H1 (cell line): ENCODE measurements at regions not wholly inside any gene's neighbourhood (a gene's known extent, or its start where the extent isn't known, plus 50 kb on each side); places are given as distances from the start of the nearest gene placed in this dataset.

Experiments used
- CTCF ChIA-PET: fragments of 300-600 bp; sonication (Branson Sonifier 250); formaldehyde crosslinking; loops from one replicate; lab custom pipeline; 2021; ENCODE audit not compliant: partially characterized antibody; lab: Charles Lee
- POLR2A ChIA-PET: fragments of 300-600 bp; sonication (Branson Sonifier 250); formaldehyde crosslinking; loops from one replicate; lab custom pipeline; 2021; ENCODE audit warnings: inconsistent platforms; ENCODE audit not compliant: partially characterized antibody; lab: Charles Lee
- DNase-seq, 2 experiments: peaks; one replicate each; pipeline versions ENCODE4 v3.0.0 to v3.0.0-alpha.2; 2010 to 2022; ENCODE audit warnings: low spot score in 2 of 2, low read depth in 1 of 2, mixed read lengths in 1 of 2
- FAIRE-seq: peaks from 2 replicates; lab custom pipeline; 2011; peaks lifted over from hg19 to GRCh38; lab: Jason Lieb, UNC
- H2AFZ ChIP-seq: 2 replicates; pipeline ENCODE4 v1.8.1; 2012; ENCODE audit warnings: low read length, inconsistent platforms
- H2AK5ac ChIP-seq: 2 replicates; pipeline ENCODE4 v1.6.1; 2013; ENCODE audit warnings: low read depth, low read length
- H2BK120ac ChIP-seq: replicated peaks from 2 replicates; pipeline ENCODE3; 2013; ENCODE audit warnings: low read depth, low read length, inconsistent platforms
- H2BK12ac ChIP-seq: 2 replicates; pipeline ENCODE4 v1.6.1; 2013; ENCODE audit warnings: low read depth, low read length
- H2BK15ac ChIP-seq: 2 replicates; pipeline ENCODE4 v1.6.1; 2013; ENCODE audit warnings: low read length
- H2BK20ac ChIP-seq: 2 replicates; pipeline ENCODE4 v1.6.1; 2013; ENCODE audit warnings: low read length
- H2BK5ac ChIP-seq: 2 replicates; pipeline ENCODE4 v1.6.1; 2013; ENCODE audit warnings: low read depth, low read length
- H3K14ac ChIP-seq: 2 replicates; pipeline ENCODE4 v1.6.1; 2013; ENCODE audit warnings: inconsistent platforms; ENCODE audit not compliant: insufficient read length
- H3K18ac ChIP-seq: 2 replicates; pipeline ENCODE4 v1.6.1; 2013; ENCODE audit warnings: low read length; ENCODE audit errors: extremely low read depth
- H3K23ac ChIP-seq: 2 replicates; pipeline ENCODE4 v1.6.1; 2013; ENCODE audit warnings: inconsistent platforms; ENCODE audit not compliant: insufficient read length
- H3K23me2 ChIP-seq: 2 replicates; pipeline ENCODE4 v1.6.1; 2013; ENCODE audit warnings: low read depth, low read length
- H3K27ac ChIP-seq: 2 replicates; pipeline ENCODE4 v1.6.1; 2011; ENCODE audit warnings: low read depth, low read length, inconsistent platforms
- H3K27me3 ChIP-seq, 4 experiments: replicated peaks in 1 of 4; 1 replicate in 1 of 4; 2 replicates in 3 of 4; pipeline versions ENCODE4 v1.6.1 to v1.8.1; 2011 to 2013; ENCODE audit warnings: low read length in 3 of 4, mild to moderate bottlenecking in 3 of 4, inconsistent platforms in 2 of 4, mixed read lengths in 2 of 4, moderate library complexity in 1 of 4; ENCODE audit not compliant: control insufficient read depth in 3 of 4, insufficient read depth in 3 of 4; ENCODE audit errors: extremely low read depth in 1 of 4
- H3K36me3 ChIP-seq, 4 experiments: 2 replicates each; pipeline versions ENCODE4 v1.6.1 to v1.8.1; 2011 to 2013; ENCODE audit warnings: mild to moderate bottlenecking in 4 of 4, low read length in 3 of 4, moderate library complexity in 2 of 4, control low read depth in 1 of 4, inconsistent platforms in 1 of 4; ENCODE audit not compliant: insufficient read depth in 4 of 4, control insufficient read depth in 2 of 4
- H3K4ac ChIP-seq: replicated peaks from 2 replicates; pipeline ENCODE3; 2013; ENCODE audit warnings: low read length, low read depth, mixed read lengths, inconsistent platforms; ENCODE audit not compliant: insufficient read length
- H3K4me1 ChIP-seq, 4 experiments: replicated peaks in 1 of 4; 1 replicate in 1 of 4; 2 replicates in 3 of 4; pipeline versions ENCODE4 v1.6.1 to v1.8.1; 2011 to 2013; ENCODE audit warnings: low read length in 3 of 4, inconsistent platforms in 2 of 4, mixed read lengths in 1 of 4; ENCODE audit not compliant: insufficient read depth in 4 of 4, control insufficient read depth in 3 of 4
- H3K4me2 ChIP-seq, 2 experiments: 2 replicates each; pipeline versions ENCODE4 v1.6.1 to v1.8.1; 2011 to 2013; ENCODE audit warnings: low read depth in 2 of 2, low read length in 2 of 2, control low read depth in 1 of 2, inconsistent platforms in 1 of 2, mild to moderate bottlenecking in 1 of 2; ENCODE audit not compliant: insufficient read depth in 1 of 2
- H3K4me3 ChIP-seq, 4 experiments: fragments of 200-600, 300-600 bp in 1 of 4; sonication (generic), shearing (Covaris generic), sonication (Bioruptor Twin) in 1 of 4; 2 replicates each; pipeline versions ENCODE4 v1.5.1 to v1.8.1; 2011 to 2016; ENCODE audit warnings: low read length in 4 of 4, low read depth in 3 of 4, control low read depth in 2 of 4, inconsistent platforms in 2 of 4, mild to moderate bottlenecking in 2 of 4, mixed read lengths in 1 of 4, moderate library complexity in 1 of 4; ENCODE audit not compliant: insufficient read depth in 2 of 4; ENCODE audit errors: extremely low read depth in 1 of 4
- H3K56ac ChIP-seq: replicated peaks from 2 replicates; pipeline ENCODE3; 2013; ENCODE audit warnings: low read depth, mild to moderate bottlenecking, mixed read lengths, low read length, inconsistent platforms; ENCODE audit not compliant: insufficient read length
- H3K79me1 ChIP-seq: 2 replicates; pipeline ENCODE4 v1.6.1; 2013; ENCODE audit warnings: low read depth, low read length, control low read depth
- H3K79me2 ChIP-seq, 2 experiments: 2 replicates each; pipeline versions ENCODE4 v1.6.1 to v1.8.1; 2012 to 2013; ENCODE audit warnings: low read length in 2 of 2, mild to moderate bottlenecking in 2 of 2, inconsistent platforms in 1 of 2; ENCODE audit not compliant: insufficient read depth in 2 of 2, control insufficient read depth in 1 of 2
- H3K9ac ChIP-seq, 4 experiments: replicated peaks in 1 of 4; 1 replicate in 1 of 4; 2 replicates in 3 of 4; pipeline versions ENCODE4 v1.6.1 to v1.8.1; 2011 to 2013; ENCODE audit warnings: low read depth in 3 of 4, low read length in 3 of 4, control low read depth in 2 of 4, mild to moderate bottlenecking in 2 of 4, moderate library complexity in 2 of 4, inconsistent platforms in 1 of 4; ENCODE audit errors: extremely low read depth in 1 of 4
- H3K9me3 ChIP-seq, 2 experiments: 2 replicates each; pipeline versions ENCODE4 v1.6.1 to v1.8.1; 2012 to 2013; ENCODE audit warnings: mild to moderate bottlenecking in 2 of 2, moderate library complexity in 2 of 2, control low read depth in 1 of 2, inconsistent platforms in 1 of 2, low read depth in 1 of 2, low read length in 1 of 2, mixed read lengths in 1 of 2; ENCODE audit not compliant: insufficient read depth in 2 of 2
- H4K20me1 ChIP-seq, 2 experiments: replicated peaks in 1 of 2; 2 replicates each; pipeline versions ENCODE3 to v1.8.1; 2011 to 2013; ENCODE audit warnings: inconsistent platforms in 2 of 2, low read length in 2 of 2, mild to moderate bottlenecking in 1 of 2; ENCODE audit not compliant: insufficient read depth in 2 of 2, control insufficient read depth in 1 of 2
- H4K5ac ChIP-seq: 2 replicates; pipeline ENCODE4 v1.6.1; 2013; ENCODE audit warnings: low read length, low read depth, mixed read lengths, inconsistent platforms; ENCODE audit not compliant: insufficient read length
- H4K8ac ChIP-seq: 2 replicates; pipeline ENCODE4 v1.8.0; 2013; ENCODE audit warnings: mild to moderate bottlenecking, moderate library complexity, low read length, inconsistent platforms; ENCODE audit not compliant: insufficient read depth; ENCODE audit errors: extremely low read depth
- H4K91ac ChIP-seq: replicated peaks from 2 replicates; pipeline ENCODE3; 2013; ENCODE audit warnings: low read length, mixed read lengths, inconsistent platforms; ENCODE audit not compliant: insufficient read length
- E2F6 ChIP-seq: IDR thresholded peaks from 2 replicates; pipeline ENCODE4 v1.6.1; 2012; ENCODE audit warnings: inconsistent platforms
- HDAC6 ChIP-seq: IDR thresholded peaks from one replicate; pipeline ENCODE4 v1.7.1; 2012; ENCODE audit warnings: low read depth, mild to moderate bottlenecking, inconsistent platforms, low read length, moderate library complexity
- KDM1A ChIP-seq: fragments of 200-600, 300-600 bp; sonication (generic); IDR thresholded peaks from 2 replicates; pipeline ENCODE4 v1.7.1; 2016; ENCODE audit warnings: mild to moderate bottlenecking, low read length, borderline replicate concordance
- KDM4A ChIP-seq: IDR thresholded peaks from one replicate; pipeline ENCODE4 v1.7.1; 2012; ENCODE audit warnings: low read depth, mild to moderate bottlenecking, moderate library complexity, low read length, inconsistent platforms; ENCODE audit not compliant: severe bottlenecking
- KDM5A ChIP-seq: fragments of 200-600 bp; IDR thresholded peaks from 2 replicates; pipeline ENCODE4 v1.7.1; 2012; ENCODE audit warnings: mild to moderate bottlenecking, low read length, inconsistent platforms, mixed read lengths
- RAD21 ChIP-seq, 2 experiments: IDR thresholded peaks in 1 of 2; conservative IDR thresholded peaks in 1 of 2; 2 replicates each; pipeline ENCODE4 v1.6.1; 2011; ENCODE audit warnings: low read depth in 2 of 2, low read length in 2 of 2, improper control_type of control experiment in 1 of 2, inconsistent platforms in 1 of 2, mild to moderate bottlenecking in 1 of 2, moderate library complexity in 1 of 2
- RXRA ChIP-seq: IDR thresholded peaks from 2 replicates; pipeline ENCODE4 v1.6.1; 2011; ENCODE audit warnings: low read depth, mild to moderate bottlenecking, low read length, moderate library complexity; ENCODE audit not compliant: insufficient read depth
- SIX5 ChIP-seq: IDR thresholded peaks from 2 replicates; pipeline ENCODE4 v1.6.1; 2011; ENCODE audit warnings: mild to moderate bottlenecking, low read depth, low read length
- YY1 ChIP-seq: IDR thresholded peaks from 2 replicates; pipeline ENCODE4 v1.6.1; 2011; ENCODE audit warnings: low read depth, mild to moderate bottlenecking, low read length
- ZNF274 ChIP-seq: IDR thresholded peaks from 2 replicates; pipeline ENCODE4 v1.7.0; 2012; ENCODE audit warnings: low read length, borderline replicate concordance; ENCODE audit errors: extremely low read depth
- WGBS, 2 experiments: shearing (Covaris generic) in 1 of 2; methylation state at CpG; one replicate each; pipeline versions ENCODE4 v1.1.6 to v1.1.7; 2013 to 2015; ENCODE audit warnings: low lambda C conversion rate in 2 of 2, mixed read lengths in 2 of 2, inconsistent platforms in 1 of 2, low coverage in 1 of 2, missing lambda C conversion rate in 1 of 2; ENCODE audit not compliant: insufficient replicate concordance in 2 of 2, insufficient coverage in 1 of 2, insufficient read length in 1 of 2; ENCODE audit errors: extremely low coverage in 1 of 2, missing lambda C conversion rate in 1 of 2; 5-methylcytosine and 5-hydroxymethylcytosine counted together

- H3K36me3 ChIP-seq: no peaks in the 10 kb centered on the region
- no peak overlapping the region for H4K8ac ChIP-seq
- no peak overlapping the region for H4K5ac ChIP-seq
- no peak overlapping the region for H4K91ac ChIP-seq
- H3K23ac ChIP-seq: no peak overlapping the region
- no peaks in the 10 kb centered on the region for H3K79me1 ChIP-seq
- no peak overlapping the region for H2AFZ ChIP-seq
- peaks cover 6 to 53% (median 44%) of the 10 kb centered on the region in 4 experiments for H3K27me3 ChIP-seq
- no peak overlapping the region for H3K4ac ChIP-seq
- no peak overlapping the region for H2BK15ac ChIP-seq
- H3K14ac ChIP-seq: no peak overlapping the region
- peak overlapping the region; percentile 47 to 71 (median 56) for H3K4me3 ChIP-seq
- no peak overlapping the region for H2AK5ac ChIP-seq
- H3K4me1 ChIP-seq: peaks cover 3 to 9% (median 4%) of the 10 kb centered on the region in 4 experiments; a peak in 5 of 7 replicates
- H2BK12ac ChIP-seq: peak overlapping the region; percentile 39; the same call in 1 of the 2 replicates
- peaks cover 6 to 7% of the 10 kb centered on the region in 2 experiments; a peak in 3 of 4 replicates for H3K9me3 ChIP-seq
- peaks cover 11% of the 10 kb centered on the region; the same call in 1 of the 2 replicates for H3K23me2 ChIP-seq
- DNase-seq (peak in 1 of 2 experiments; percentile 58), FAIRE-seq (peak; percentile 32)
- H2BK5ac ChIP-seq: no peak overlapping the region
- H2BK120ac ChIP-seq: no peak overlapping the region
- no peak overlapping the region for H3K9ac ChIP-seq
- no peak overlapping the region for H3K27ac ChIP-seq
- H4K20me1 ChIP-seq: peaks cover 0 to 1% of the 10 kb centered on the region in 2 experiments
- no peak overlapping the region for H2BK20ac ChIP-seq
- H3K56ac ChIP-seq: no peak overlapping the region
- ChIA-PET CTCF (no interaction called here), POLR2A (no interaction called here)
- H3K18ac ChIP-seq: no peak overlapping the region
- 3% methylated on average over 47 of the region's 65 CpGs; no CpG with 5 or more reads in 1 of the 2 experiments for WGBS, 2 experiments
- no peaks in the 10 kb centered on the region for H3K79me2 ChIP-seq
- peak overlapping the region; percentile 74 to 88 for H3K4me2 ChIP-seq
- TF ChIP-seq ZNF274: no peak
- no peak for TF ChIP-seq YY1
- TF ChIP-seq KDM1A: no peak
- TF ChIP-seq RXRA: 0 out of 2 replicates have a peak, but pooled peaks have one; percentile 39
- no peak for TF ChIP-seq E2F6
- TF ChIP-seq KDM5A: no peak
- no peak for TF ChIP-seq SIX5
- no peak for TF ChIP-seq HDAC6
- TF ChIP-seq RAD21 (IDR thresholded peaks at IDR 0.05 in 1 of 2, conservative IDR thresholded peaks at IDR 0.05 in 1 of 2; ENCODE audit: low read depth in 2 of 2, low read length in 2 of 2): 0 out of 4 replicates have a peak, but pooled peaks of 1 of the 2 experiments have one; percentile 9
- no peak for TF ChIP-seq KDM4A
These were observed 106.5 kb upstream of the STOX2 start for GRCh38 chr4:183798301-183799253.
